Neutrophil (primary cell): ENCODE measurements at regions not wholly inside any gene's neighbourhood (a gene's known extent, or its start where the extent isn't known, plus 50 kb on each side); places are given as distances from the start of the nearest gene placed in this dataset.

Experiments
- H3K27ac ChIP-seq: fragments of 200-600 bp; sonication (generic); 2 replicates; pipeline ENCODE4 v1.5.1; 2016; ENCODE audit warnings: mild to moderate bottlenecking, moderate library complexity
- H3K27me3 ChIP-seq: fragments of 200-600 bp; sonication (generic); 2 replicates; pipeline ENCODE4 v1.6.0; 2016; ENCODE audit warnings: mild to moderate bottlenecking
- H3K36me3 ChIP-seq: fragments of 200-600 bp; sonication (generic); 2 replicates; pipeline ENCODE4 v1.5.1; 2017
- H3K4me1 ChIP-seq, 2 experiments: fragments of 200-600 bp in 1 of 2; sonication (generic) in 1 of 2; 1 replicate in 1 of 2; 2 replicates in 1 of 2; pipeline versions ENCODE4 v1.5.1 to v1.6.1; 2013 to 2016; ENCODE audit warnings: low read depth in 1 of 2, low read length in 1 of 2, mild to moderate bottlenecking in 1 of 2, moderate library complexity in 1 of 2; ENCODE audit not compliant: control insufficient read depth in 1 of 2, insufficient read depth in 1 of 2
- H3K4me3 ChIP-seq, 2 experiments: fragments of 200-600 bp in 1 of 2; sonication (generic) in 1 of 2; 1 replicate in 1 of 2; 2 replicates in 1 of 2; pipeline ENCODE4 v1.5.1; 2013 to 2016; ENCODE audit warnings: low read depth in 1 of 2, low read length in 1 of 2, mild to moderate bottlenecking in 1 of 2, moderate library complexity in 1 of 2
- H3K9me3 ChIP-seq: fragments of 200-600 bp; sonication (generic); 2 replicates; pipeline ENCODE4 v1.5.1; 2016
- TF ChIP-seq, protein P1 (sequence below): fragments of 200-600 bp; sonication (generic); IDR thresholded peaks from 2 replicates; pipeline ENCODE4 v1.5.1; 2016; ENCODE audit warnings: antibody characterized with exemption

DNA sequence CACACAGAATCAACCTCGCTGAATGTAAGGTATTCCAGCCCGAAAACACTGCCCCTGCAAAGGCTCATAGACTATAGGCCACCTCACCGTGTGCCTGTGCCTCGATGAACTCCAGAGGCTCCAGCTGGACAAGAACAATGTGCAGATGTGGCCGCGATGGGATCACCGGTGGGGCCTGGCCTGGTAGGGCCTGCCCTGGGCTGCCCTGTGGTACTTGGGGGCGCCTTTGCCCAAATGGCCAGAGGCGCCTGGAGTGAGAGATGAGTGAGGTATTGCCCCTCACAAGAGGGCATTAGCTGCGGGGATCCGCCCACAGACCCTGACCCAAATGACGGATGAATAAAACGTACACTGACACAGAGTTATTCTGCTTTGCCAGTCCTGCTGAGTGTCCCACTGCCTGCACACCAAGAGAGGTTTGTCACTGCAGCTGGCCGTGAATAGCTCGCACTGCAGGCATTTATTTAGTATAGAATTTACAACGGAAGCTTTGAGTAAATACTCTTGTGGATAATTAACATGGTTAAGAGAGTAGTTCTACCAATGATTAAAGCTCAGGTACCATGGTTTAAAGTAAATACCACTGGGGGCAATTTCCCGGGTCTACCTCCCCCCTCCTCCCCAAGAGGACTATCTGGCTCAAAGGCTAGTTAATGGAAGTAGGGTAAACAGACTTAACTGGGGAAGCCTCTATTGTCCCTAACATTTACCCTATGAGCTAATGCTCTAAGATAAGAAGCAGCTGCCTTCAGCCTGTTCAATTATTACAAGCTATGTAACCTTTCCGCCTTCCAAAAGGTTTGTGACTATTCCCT, 101.1 kb upstream of the IGLL5 start:
- H3K27ac ChIP-seq, result no peak overlapping the region
- TF ChIP-seq, protein P1, sequence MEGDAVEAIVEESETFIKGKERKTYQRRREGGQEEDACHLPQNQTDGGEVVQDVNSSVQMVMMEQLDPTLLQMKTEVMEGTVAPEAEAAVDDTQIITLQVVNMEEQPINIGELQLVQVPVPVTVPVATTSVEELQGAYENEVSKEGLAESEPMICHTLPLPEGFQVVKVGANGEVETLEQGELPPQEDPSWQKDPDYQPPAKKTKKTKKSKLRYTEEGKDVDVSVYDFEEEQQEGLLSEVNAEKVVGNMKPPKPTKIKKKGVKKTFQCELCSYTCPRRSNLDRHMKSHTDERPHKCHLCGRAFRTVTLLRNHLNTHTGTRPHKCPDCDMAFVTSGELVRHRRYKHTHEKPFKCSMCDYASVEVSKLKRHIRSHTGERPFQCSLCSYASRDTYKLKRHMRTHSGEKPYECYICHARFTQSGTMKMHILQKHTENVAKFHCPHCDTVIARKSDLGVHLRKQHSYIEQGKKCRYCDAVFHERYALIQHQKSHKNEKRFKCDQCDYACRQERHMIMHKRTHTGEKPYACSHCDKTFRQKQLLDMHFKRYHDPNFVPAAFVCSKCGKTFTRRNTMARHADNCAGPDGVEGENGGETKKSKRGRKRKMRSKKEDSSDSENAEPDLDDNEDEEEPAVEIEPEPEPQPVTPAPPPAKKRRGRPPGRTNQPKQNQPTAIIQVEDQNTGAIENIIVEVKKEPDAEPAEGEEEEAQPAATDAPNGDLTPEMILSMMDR, result no peak

DNA sequence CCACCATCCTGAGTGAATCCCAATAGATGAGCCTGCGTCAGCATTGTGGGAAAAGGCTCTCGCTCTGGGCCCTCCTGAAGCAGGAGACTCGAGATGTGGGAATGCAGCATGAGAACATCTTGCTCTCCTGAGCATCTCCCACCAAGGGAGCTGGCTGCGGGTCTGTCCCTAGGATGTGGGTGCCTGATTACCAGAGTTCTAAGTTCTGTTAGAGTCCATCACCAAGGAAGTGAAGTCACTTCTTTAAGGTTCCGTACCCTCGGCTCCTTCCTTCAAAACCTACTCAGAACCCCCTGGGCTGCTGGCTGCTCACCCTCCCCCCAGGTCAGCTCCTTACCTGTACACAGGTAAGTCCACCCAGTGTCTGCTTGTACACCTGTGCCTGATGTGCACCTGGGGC, 100.5 kb upstream of the IGLL5 start:
- no peak overlapping the region for H3K27ac ChIP-seq
- TF ChIP-seq, protein P1, result no peak
- no peaks in the 10 kb centered on the region for H3K27me3 ChIP-seq
- H3K4me1 ChIP-seq, result no peaks in the 10 kb centered on the region
- H3K36me3 ChIP-seq, result no peaks in the 10 kb centered on the region
- no peaks in the 10 kb centered on the region for H3K9me3 ChIP-seq
- H3K4me3 ChIP-seq, result no peak overlapping the region

More for the DNA sequence above, 101.1 kb upstream of the IGLL5 start:
- H3K27me3 ChIP-seq, result no peaks in the 10 kb centered on the region
- no peak overlapping the region for H3K4me3 ChIP-seq
- H3K4me1 ChIP-seq, result no peaks in the 10 kb centered on the region
- no peaks in the 10 kb centered on the region for H3K36me3 ChIP-seq
- H3K9me3 ChIP-seq, result no peaks in the 10 kb centered on the region

DNA sequence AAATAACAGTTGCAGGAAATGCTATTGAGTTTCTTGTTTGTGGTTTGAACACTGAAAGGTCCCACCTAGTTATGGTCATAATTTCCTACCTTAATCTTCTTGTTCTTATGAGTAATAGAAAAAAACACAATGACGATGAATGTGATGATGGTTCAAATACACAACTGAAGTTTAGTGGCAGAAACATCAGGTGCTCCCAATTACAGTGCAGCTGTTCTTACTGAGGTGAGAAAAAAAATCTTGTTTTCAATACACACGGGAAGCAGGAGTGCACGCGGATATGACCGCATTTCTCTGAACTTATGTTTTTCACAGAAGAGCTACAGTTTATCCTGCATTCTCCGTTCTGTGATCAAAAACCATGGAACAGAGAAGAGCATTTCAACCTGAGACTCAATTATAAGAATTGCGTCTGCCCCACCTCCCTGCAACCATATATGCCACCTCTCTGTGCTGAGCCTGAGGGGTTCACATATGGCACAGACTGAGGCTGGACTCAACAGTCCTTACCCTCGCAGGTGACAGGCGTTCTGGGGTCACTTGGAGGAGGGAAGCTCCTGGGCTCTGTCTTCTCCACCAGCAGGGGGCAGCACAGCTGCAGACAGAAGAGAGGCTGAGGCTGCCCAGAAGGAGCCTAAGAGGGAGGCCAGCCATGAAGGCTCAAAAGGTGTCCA, 99.7 kb upstream of the IGLL5 start:
- no peak overlapping the region for H3K4me3 ChIP-seq
- H3K27ac ChIP-seq, result no peak overlapping the region
- no peaks in the 10 kb centered on the region for H3K4me1 ChIP-seq

DNA sequence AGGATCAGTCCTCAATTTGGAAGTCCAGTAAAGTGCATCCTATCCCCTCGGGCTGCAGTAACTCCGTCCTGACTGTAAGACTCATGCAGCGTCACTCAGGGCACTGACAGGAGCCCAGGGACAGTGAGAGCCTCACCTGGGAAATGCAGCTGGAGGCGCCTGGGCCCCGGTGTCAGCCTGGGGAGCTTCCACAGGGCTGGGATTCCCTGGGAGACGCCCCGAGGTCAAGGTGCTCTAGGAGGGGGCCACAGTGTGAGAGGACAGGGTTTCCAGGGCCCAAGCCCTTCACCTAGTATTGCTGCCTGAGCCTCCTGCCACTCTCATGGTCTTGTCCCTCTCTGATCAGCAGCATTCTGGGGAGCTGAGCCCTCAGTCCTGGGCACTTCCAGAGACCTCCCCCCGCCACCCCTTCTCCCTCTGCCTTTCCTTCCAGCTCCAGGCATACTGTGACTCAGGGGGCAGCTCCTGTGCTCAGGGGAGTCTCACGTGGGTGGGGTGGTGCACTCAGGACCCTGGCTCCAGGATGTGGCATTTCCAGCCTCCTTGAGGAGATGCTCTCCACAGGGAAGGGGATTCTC, 99.1 kb upstream of the IGLL5 start:
- Histone ChIP-seq H3K36me3 (no peaks in the 10 kb centered on the region), H3K9me3 (no peaks in the 10 kb centered on the region), H3K27ac (no peak overlapping the region), H3K4me1 (no peaks in the 10 kb centered on the region), H3K4me3 (no peak overlapping the region), H3K27me3 (no peaks in the 10 kb centered on the region)
- TF ChIP-seq, protein P1, result no peak

More for the DNA sequence above, 99.7 kb upstream of the IGLL5 start:
- H3K9me3 ChIP-seq, result no peaks in the 10 kb centered on the region
- TF ChIP-seq, protein P1, result peak; percentile 28
- H3K36me3 ChIP-seq, result no peaks in the 10 kb centered on the region
- H3K27me3 ChIP-seq, result no peaks in the 10 kb centered on the region

DNA sequence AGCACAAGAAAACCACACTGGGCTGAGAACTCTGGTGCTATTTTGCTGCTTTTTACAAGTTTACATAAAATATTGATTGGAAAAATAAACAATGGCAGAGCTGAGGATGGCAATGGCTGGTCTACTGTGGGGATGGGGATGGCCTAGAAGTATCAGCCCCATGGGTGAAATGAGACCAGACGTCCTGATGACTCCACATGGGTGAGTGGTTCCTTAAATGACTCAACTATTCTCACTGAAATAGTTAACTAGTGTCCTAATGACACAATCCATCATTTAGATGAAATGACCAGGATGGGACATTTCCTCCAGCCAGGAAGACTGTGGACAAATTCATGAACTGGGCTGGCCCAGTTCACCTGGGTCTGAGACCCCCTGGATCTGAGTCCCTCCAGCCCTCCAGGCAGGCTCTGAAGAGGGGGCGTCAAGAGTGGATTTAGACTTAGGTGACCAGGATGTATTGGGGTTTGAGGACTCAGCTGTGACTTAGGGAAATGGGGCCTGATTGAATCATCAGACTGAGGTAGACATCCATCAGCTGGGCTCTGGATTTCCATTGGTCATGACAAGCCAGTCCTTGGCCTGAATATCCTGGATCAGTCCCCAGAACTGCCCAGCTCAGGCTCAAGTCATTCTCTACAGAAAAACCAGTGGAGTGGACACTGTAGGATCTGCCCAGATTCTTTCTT, 98.2 kb upstream of the IGLL5 start:
- TF ChIP-seq, protein P1, result no peak
- no peaks in the 10 kb centered on the region for H3K27me3 ChIP-seq
- no peaks in the 10 kb centered on the region for H3K4me1 ChIP-seq
- no peak overlapping the region for H3K4me3 ChIP-seq
- H3K36me3 ChIP-seq, result no peaks in the 10 kb centered on the region
- no peaks in the 10 kb centered on the region for H3K9me3 ChIP-seq
- no peak overlapping the region for H3K27ac ChIP-seq
